ENCODE measurements at regions not wholly inside any gene's neighbourhood (a gene's known extent, or its start where the extent isn't known, plus 50 kb on each side); places are given as distances from the start of the nearest gene placed in this dataset.

- ChIA-PET POLR2A (no interaction called here), CTCF (no interaction called here), SMC1A (ENCODE audit: uncharacterized antibody, unreplicated experiment) (no interaction called here), RAD21 (ENCODE audit: unreplicated experiment) (no interaction called here)
- DNase-seq (ENCODE audit: low read depth, low spot score) (no peak), ATAC-seq (no peak), FAIRE-seq (no peak)
- TF ChIP-seq ESRRA (IDR thresholded peaks at IDR 0.05; ENCODE audit: low read length) (no peak), DPF2 (IDR thresholded peaks at IDR 0.05) (no peak), RAD51 (IDR thresholded peaks at IDR 0.05) (no peak)
- no TSS peak for BruUV-seq (replicated peaks)
- no peaks in the 10 kb centered on the region for H4K20me1 ChIP-seq (ENCODE audit: control insufficient read depth, insufficient read depth)
- 0% methylated on average over 1 of the region's 1 CpG for WGBS (ENCODE audit: insufficient coverage, insufficient replicate concordance, low lambda C conversion rate, missing lambda C conversion rate)
- H3K9ac ChIP-seq (ENCODE audit: control insufficient read depth, insufficient read depth, low read length), result no peak overlapping the region
- no peaks in the 10 kb centered on the region for H3K36me3 ChIP-seq (ENCODE audit: control insufficient read depth in 2 of 2, insufficient read depth in 2 of 2, low read length in 1 of 2)
- H3K79me2 ChIP-seq (ENCODE audit: control insufficient read depth, insufficient read depth, low read length), result no peaks in the 10 kb centered on the region
- no peak overlapping the region for H2AFZ ChIP-seq (ENCODE audit: control insufficient read depth, low read depth, low read length)
- no peaks in the 10 kb centered on the region for H3K9me3 ChIP-seq (replicated peaks; ENCODE audit: control insufficient read depth, insufficient read depth, low read length)
- intact Hi-C loops (cut with micrococcal nuclease; ENCODE audit: unreplicated experiment), result no loop called here
- H3K27ac ChIP-seq (ENCODE audit: control insufficient read depth, insufficient read depth), result no peak overlapping the region
- H3K4me1 ChIP-seq (ENCODE audit: control insufficient read depth, insufficient read depth, low read length), result no peaks in the 10 kb centered on the region
- H3K4me2 ChIP-seq (ENCODE audit: control insufficient read depth, insufficient read depth), result no peak overlapping the region
- no peak overlapping the region for H3K4me3 ChIP-seq
- no peaks in the 10 kb centered on the region for H3K27me3 ChIP-seq (replicated peaks in 1 of 2; ENCODE audit: control insufficient read depth in 2 of 2, insufficient read depth in 2 of 2, low read length in 1 of 2)
- in situ Hi-C loops (cut with MboI), result no loop called here
Observed at GRCh38 chr2:81084101-81084500, 779.5 kb upstream of the LRRTM1 start.

- no peak for FAIRE-seq
- no peak overlapping the region for H3K4me2 ChIP-seq (ENCODE audit: control insufficient read depth, insufficient read depth)
- ATAC-seq, result no peak
- DNase-seq (ENCODE audit: low read depth, low spot score), result no peak
- no peaks in the 10 kb centered on the region for H3K9me3 ChIP-seq (replicated peaks; ENCODE audit: control insufficient read depth, insufficient read depth, low read length)
- WGBS (ENCODE audit: insufficient coverage, insufficient replicate concordance, low lambda C conversion rate, missing lambda C conversion rate), result 30% methylated on average over 2 of the region's 2 CpGs
- ChIA-PET SMC1A (ENCODE audit: uncharacterized antibody, unreplicated experiment) (no interaction called here), RAD21 (ENCODE audit: unreplicated experiment) (no interaction called here), CTCF (interaction anchor here (0.8 kb wide), 1 partner anchor 840 kb away, joined by 3 read pairs; no protein-coding TSS in a partner anchor), POLR2A (no interaction called here)
- no peaks in the 10 kb centered on the region for H3K4me1 ChIP-seq (ENCODE audit: control insufficient read depth, insufficient read depth, low read length)
- H2AFZ ChIP-seq (ENCODE audit: control insufficient read depth, low read depth, low read length), result no peak overlapping the region
- H3K36me3 ChIP-seq (ENCODE audit: control insufficient read depth in 2 of 2, insufficient read depth in 2 of 2, low read length in 1 of 2), result no peaks in the 10 kb centered on the region
- intact Hi-C loops (cut with micrococcal nuclease; ENCODE audit: unreplicated experiment) (no loop called here), in situ Hi-C loops (cut with MboI) (no loop called here)
- no peaks in the 10 kb centered on the region for H4K20me1 ChIP-seq (ENCODE audit: control insufficient read depth, insufficient read depth)
- no peak overlapping the region for H3K27ac ChIP-seq (ENCODE audit: control insufficient read depth, insufficient read depth)
- no peaks in the 10 kb centered on the region for H3K79me2 ChIP-seq (ENCODE audit: control insufficient read depth, insufficient read depth, low read length)
- H3K4me3 ChIP-seq, result no peak overlapping the region
- no peak for TF ChIP-seq MTA2 (IDR thresholded peaks at IDR 0.05; ENCODE audit: low read depth)
- TF ChIP-seq GATAD2B (conservative IDR thresholded peaks at IDR 0.05; ENCODE audit: low read depth), result no peak
- TF ChIP-seq IKZF1 (conservative IDR thresholded peaks at IDR 0.05), result no peak
- TF ChIP-seq ATF7 (IDR thresholded peaks at IDR 0.05; ENCODE audit: low read depth), result no peak
- no peak for TF ChIP-seq ZNF207 (IDR thresholded peaks at IDR 0.05; ENCODE audit: borderline replicate concordance)
- TF ChIP-seq SRF (IDR thresholded peaks at IDR 0.05; ENCODE audit: low read depth in 2 of 2, low read length in 2 of 2), result no peak
- TF ChIP-seq PAX5 (IDR thresholded peaks at IDR 0.05; ENCODE audit: borderline replicate concordance, low read depth, low read length), result no peak
- no peak for TF ChIP-seq FOXK2 (IDR thresholded peaks at IDR 0.05)
- TF ChIP-seq SREBF2 (IDR thresholded peaks at IDR 0.05; ENCODE audit: low read length), result no peak
- TF ChIP-seq CBX3 (IDR thresholded peaks at IDR 0.05; ENCODE audit: borderline replicate concordance, low read depth), result no peak
- no peak for TF ChIP-seq ATF3 (IDR thresholded peaks at IDR 0.05; ENCODE audit: borderline replicate concordance, extremely low read depth, low read depth, low read length)
- no TSS peak for BruUV-seq (replicated peaks)
- H3K27me3 ChIP-seq (replicated peaks in 1 of 2; ENCODE audit: control insufficient read depth in 2 of 2, insufficient read depth in 2 of 2, low read length in 1 of 2), result no peaks in the 10 kb centered on the region
- H3K9ac ChIP-seq (ENCODE audit: control insufficient read depth, insufficient read depth, low read length), result no peak overlapping the region
Observed at GRCh38 chr2:81078631-81079030, 774.1 kb upstream of the LRRTM1 start.
